Endothelial cell of hepatic sinusoid (primary cell): ENCODE measurements at regions not wholly inside any gene's neighbourhood (a gene's known extent, or its start where the extent isn't known, plus 50 kb on each side); places are given as distances from the start of the nearest gene placed in this dataset.
"Not testable (repeated sequence)": the region's sequence is repeated elsewhere in the genome, so short reads cannot be mapped to it uniquely, and the experiment has no call there.

Experiments used
- in situ Hi-C: cut with HindIII; loops from 2 replicates; pipeline ENCODE4 v1.10.0; 2017; ENCODE audit warnings: low sequenced_read_pairs

GRCh38 chr2:7145707-7146106, 228.5 kb downstream of the RNF144A start:
- in situ Hi-C loops = no loop called here

GRCh38 chr2:7146151-7146550, 228.9 kb downstream of the RNF144A start:
- in situ Hi-C loops = no loop called here

DNA sequence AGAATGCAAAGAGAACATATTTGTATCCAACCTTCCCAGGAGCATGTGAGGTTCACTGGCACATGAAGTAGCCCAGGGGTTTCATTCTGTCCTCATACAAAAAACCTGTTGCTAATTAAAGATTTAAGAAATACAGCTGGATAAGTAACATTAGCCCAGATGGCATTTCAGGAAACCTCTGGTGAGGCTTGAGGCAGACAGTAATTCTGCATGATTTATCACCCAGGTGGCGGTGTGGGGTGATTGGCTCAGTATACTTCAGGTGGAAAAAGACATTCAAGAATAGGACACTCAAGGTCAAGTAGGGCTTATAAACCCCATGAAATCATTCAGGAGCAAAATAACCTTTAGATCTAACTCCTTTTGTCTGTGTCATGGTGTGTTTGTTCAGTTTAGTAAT, 237.4 kb downstream of the RNF144A start:
- in situ Hi-C loops = no loop called here

GRCh38 chr2:7161501-7161900, 244.3 kb downstream of the RNF144A start:
- in situ Hi-C loops = no loop called here

DNA sequence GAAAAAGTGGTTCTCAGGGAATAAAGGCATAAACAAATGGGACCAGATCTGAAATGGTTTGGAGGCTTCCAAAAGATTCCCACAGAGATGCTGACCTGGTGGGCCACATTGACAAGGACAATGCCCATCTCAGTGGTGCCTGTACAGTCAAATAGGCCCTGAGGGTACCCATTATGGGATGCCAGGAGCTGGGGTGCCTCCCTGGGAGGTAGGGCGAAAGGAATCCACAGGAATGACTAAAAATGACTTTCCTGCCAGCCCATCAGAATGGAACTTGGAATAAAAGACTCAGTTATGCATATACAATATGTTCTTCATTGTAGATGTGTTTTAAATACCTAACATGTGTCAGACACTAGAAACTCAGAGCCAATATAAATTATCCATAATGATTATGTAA, 248.5 kb downstream of the RNF144A start:
- in situ Hi-C loops = no loop called here

DNA sequence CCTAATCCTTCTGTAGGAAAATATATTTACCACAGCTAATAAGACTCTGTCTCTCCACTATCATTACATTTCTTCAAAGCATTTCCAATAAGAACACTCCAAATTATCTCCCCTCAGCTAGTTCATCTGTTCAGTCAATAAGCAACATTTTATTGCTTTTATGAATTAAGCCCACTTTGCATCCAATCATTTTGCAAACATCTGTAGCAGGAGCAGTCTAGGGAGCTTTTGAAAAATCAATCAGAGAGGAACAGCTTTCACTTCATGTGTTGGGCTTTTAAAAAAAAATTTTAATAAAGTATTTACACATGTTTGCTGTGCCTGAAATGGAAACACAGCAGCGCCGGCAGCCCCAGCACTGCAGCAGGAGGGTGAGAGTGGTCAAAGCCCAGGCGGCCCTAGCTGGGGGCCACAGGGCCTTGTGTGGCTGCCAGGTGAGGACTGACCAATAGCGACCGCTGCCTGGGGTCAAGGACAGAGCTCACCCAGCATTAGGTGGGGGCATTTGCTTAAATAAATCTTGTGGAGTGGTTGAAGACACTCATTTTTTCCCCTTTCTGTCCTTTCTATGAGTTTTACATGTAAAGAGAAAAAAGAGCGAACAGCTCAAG, 250.7 kb downstream of the RNF144A start:
- in situ Hi-C loops = no loop called here

DNA sequence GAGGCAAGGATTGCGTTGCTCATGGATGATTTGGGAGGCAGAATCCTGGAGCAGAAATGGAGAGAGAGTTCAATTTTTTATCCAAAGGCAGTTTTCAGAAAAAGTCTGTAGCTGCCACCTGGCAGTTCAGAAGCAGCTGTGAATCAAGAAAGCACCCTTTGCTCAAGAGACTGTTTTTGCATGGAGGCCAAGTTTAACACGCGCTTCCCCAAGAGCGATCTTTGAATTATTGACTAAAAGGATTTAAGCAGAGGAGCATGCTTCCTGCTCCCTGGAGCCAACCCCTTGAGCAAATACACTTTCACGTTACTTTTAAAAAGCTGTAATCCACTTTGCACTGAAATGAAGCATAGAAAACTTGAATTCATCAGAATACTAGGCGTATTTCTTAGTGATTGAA, 252.4 kb downstream of the RNF144A start:
- in situ Hi-C loops = no loop called here

DNA sequence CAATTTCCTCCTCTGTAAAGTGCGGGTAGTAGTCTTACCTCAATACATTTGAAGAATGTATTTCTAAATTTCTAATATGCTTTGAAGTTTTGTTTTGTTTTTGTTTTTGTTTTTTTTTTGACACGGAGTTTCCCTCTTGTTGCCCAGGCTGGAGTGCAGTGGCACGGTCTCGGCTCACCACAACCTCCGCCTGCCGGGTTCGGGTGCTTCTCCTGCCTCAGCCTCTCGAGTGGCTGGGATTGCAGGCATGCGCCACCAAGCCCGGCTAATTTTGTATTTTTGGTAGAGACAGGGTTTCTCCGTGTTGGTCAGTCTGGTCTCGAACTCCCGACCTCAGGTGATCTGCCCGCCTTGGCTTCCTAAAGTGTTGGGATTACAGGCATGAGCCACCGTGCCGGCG, 261.8 kb downstream of the RNF144A start:
- in situ Hi-C loops = not testable (repeated sequence)

DNA sequence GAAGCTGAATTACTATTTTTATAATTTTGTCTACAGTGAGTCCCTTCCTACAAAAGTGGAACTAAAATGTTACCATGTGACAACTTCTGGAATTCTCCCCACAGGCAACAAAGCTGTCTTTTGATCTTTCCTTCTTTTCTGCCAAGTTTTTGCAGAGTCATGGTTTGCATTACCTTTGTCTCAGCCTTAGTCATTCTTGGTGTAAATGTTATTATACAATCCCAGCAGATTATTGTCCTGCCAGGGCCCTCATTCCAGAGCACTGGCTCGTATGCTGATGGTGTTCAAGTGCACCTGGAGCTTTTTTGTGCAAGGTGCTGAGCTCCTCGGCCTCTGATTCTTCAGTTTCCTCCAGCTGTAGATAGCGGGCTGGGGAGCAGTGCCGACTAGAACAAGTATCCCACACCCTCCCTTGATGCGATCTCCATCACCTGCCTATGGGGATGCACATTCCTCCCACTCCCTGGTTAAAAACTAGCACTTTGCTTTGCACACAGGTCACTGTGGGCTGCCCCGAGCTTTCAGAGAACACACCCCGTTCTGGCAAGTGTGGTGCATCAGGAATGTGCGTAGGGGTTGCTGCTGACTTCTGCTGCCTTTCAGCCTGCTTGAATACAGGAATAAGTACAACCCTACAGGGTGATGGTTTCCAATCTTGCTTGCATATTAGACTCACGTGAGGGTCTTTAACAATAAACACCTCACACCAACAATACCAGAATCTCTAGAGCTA, 263.6 kb downstream of the RNF144A start:
- in situ Hi-C loops = no loop called here

DNA sequence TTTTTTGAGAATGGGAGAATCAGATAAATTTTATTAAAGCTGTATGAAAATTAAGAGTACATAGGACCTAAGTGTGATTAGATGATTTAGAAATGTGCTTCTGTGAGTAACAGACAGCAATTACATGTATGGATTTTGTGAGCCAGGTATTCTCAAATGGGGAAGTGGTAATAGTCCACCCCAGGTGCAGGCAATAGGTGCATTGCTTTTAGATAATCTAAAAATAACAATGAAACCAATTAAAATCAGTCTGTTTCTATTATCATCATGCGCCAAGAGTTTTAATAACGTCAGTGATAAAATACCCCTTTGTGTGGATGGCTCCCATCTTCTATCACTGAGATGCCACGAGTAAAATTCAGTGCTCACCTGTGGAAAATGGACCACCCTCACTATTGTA, 265.3 kb downstream of the RNF144A start:
- in situ Hi-C loops = no loop called here

DNA sequence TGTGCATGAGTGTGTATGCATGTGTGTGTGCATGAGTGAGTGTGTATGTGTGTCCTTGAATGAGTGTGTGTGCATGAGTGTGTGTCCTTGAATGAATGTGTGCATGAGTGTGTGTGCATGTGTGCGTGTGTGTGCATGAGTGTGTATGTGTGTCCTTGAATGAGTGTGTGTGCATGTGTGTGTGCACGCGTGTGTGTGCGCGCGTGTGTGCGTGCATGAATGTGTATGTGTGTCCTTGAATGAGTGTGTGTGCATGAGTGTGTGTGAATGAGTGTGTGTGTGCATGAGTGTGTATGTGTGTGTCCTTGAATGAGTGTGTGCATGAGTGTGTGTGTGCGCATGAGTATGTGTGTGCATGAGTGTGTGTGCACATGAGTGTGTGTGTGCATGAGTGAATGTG, 271.9 kb downstream of the RNF144A start:
- in situ Hi-C loops = no loop called here

DNA sequence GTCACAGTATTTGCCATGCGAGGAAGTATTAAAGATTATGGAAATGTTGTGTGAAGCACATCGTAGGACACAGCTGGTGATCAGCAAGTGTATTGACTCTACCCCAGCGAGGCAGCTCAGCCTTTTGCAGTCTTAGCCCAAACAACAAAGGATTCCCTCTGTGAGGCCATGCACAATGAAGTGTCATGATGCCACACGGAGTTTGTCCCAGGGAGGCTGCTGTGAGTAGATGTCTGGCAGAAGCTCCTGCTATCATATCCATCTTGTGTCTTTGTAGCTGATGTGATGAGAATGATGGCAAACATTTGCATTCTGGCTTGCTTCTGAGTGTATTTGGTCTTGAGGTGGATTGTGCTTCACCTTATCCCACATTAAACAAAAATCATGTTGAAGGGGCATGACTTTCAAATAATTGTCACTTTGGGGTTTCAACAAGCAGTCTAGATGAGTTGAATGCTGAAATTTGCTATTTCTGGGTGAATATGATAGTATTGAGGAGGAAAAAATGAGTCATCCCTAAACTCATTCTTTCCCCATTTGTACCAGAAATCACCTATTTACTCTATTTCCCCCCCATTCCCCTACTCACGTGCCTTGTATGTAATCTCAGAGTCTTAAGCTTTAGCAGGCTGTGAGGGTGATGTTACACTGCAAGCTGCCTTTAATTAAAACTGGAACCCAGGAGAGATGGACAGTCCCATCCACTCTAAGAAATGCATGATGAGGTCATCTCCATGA, 273.5 kb downstream of the RNF144A start:
- in situ Hi-C loops = no loop called here

GRCh38 chr2:7191932-7192331, 274.7 kb downstream of the RNF144A start:
- in situ Hi-C loops = no loop called here

DNA sequence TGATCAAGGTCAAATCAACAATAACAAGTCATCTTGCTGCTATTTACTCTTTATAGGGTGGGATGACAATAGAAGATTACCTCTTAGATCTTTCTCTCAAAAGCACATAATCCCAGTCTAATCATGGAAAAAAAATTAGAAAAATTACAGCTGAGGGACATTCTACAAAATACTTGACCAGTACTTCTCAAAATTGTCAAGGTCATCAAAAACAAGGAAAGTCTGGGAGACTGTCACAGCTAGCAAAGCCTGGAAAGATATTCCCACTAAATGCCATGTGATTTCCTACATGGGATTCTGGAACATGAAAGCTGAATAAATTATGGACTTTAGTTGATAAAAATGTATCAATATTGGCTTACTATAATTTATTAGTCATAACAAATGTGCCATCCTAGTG, 276.2 kb downstream of the RNF144A start:
- in situ Hi-C loops = no loop called here

GRCh38 chr2:7194950-7195349, 277.7 kb downstream of the RNF144A start:
- in situ Hi-C loops = no loop called here

DNA sequence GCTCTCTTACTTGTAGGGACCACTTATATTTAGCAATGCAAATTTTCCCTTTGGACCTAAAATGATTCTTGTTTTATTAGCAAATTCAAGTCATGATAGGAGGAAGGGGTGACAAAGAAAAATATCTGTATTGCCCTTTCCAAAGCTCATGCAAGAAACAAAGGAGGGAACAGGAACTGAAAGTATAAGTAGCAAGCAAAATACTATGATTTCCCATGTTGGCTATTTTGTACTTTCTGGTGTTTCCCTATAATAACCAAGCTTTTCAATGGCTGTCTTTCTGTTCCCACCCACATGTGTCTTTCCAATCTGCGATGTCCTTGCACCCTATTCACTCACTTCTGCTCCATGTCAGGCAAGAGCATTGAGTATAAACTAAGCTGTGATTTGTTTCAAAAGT, 279.7 kb downstream of the RNF144A start:
- in situ Hi-C loops = no loop called here

DNA sequence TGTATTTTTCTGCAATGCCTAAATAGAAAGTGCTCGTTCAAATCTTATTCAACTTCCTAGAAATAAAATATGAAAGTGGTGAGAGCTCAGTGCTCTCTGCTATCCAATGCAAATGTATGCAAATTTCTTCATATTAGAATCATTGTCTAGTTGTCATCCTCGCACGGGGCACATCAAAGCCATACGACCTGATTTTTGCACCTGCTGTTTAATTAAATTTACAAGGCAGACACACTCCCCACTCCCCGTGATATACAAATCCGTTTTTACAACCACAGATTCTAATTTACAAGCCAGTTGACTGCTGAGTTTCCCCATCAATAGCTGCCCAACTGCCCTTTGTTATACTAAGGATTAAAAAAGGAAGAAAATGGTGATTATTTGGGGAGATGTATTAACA, 284.6 kb downstream of the RNF144A start:
- in situ Hi-C loops = no loop called here

GRCh38 chr2:7203056-7203467, 285.9 kb downstream of the RNF144A start:
- in situ Hi-C loops = no loop called here

- in situ Hi-C loops = no loop called here
Measured at GRCh38 chr2:7205151-7205830, 288.1 kb downstream of the RNF144A start.

GRCh38 chr2:7206111-7206810, 289.0 kb downstream of the RNF144A start:
- in situ Hi-C loops = no loop called here

DNA sequence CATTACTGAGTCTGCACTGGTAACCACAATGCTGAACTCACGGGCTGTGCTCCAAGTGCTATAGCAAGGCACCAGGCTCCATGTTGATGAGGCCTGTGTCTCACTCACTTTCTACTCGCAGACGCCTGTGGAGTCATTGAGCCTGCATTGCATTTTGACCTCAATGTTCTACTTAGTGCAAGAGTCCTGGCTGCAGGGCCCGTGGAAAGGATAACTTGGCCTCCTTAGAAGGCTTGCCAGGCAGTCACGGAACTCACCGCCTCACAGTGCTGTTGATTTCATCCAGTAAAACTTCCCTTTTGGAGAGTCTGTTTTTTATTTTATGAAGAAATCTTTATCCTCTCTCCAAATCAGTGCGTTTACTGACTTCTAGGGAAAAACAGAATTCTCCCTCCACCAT, 290.4 kb downstream of the RNF144A start:
- in situ Hi-C loops = no loop called here
